ENCODE measurements at regions not wholly inside any gene's neighbourhood (a gene's known extent, or its start where the extent isn't known, plus 50 kb on each side); places are given as distances from the start of the nearest gene placed in this dataset.

- no peak for DNase-seq (ENCODE audit: extremely low read depth, insufficient read length)
- Histone ChIP-seq H3K4me3 (replicated peaks; ENCODE audit: low read depth, low read length) (no peak overlapping the region), H3K27me3 (replicated peaks; ENCODE audit: control insufficient read depth, insufficient read depth, low read length) (no peaks in the 10 kb centered on the region), H3K36me3 (ENCODE audit: control insufficient read depth, insufficient read depth, low read length) (no peaks in the 10 kb centered on the region)
- TF ChIP-seq CTCF (IDR thresholded peaks at IDR 0.05; ENCODE audit: insufficient read depth, low read length, poor library complexity, severe bottlenecking) = no peak
Observed at GRCh38 chr15:38029736-38030135, 95.3 kb downstream of the TMCO5A start.

DNA sequence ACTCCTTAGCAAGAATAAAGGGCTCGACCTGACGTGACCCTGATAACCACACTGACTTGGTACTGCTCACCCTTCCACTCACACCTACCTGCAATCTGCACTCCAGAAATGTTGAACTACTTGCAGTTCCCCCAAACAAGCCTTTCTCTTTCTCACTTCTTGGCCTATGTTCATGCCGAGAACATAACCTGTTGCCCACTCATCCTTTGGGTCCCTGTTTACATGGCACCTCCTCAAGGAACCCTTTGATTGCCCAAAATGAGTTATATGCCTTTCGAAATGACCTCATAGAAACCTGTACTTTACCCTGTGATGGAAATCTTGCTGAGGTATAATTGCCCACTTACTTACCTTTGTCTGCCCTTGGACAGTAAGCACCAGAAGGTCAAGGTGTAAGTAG lies 96.2 kb downstream of the TMCO5A start:
- no peaks in the 10 kb centered on the region for H3K27me3 ChIP-seq (replicated peaks; ENCODE audit: control insufficient read depth, insufficient read depth, low read length)
- DNase-seq (ENCODE audit: extremely low read depth, insufficient read length) = no peak
- no peak for TF ChIP-seq CTCF (IDR thresholded peaks at IDR 0.05; ENCODE audit: insufficient read depth, low read length, poor library complexity, severe bottlenecking)

GRCh38 chr15:38035701-38036100 lies 101.3 kb downstream of the TMCO5A start:
- Histone ChIP-seq H3K4me3 (replicated peaks; ENCODE audit: low read depth, low read length) (no peak overlapping the region), H3K36me3 (ENCODE audit: control insufficient read depth, insufficient read depth, low read length) (no peaks in the 10 kb centered on the region), H3K27me3 (replicated peaks; ENCODE audit: control insufficient read depth, insufficient read depth, low read length) (no peaks in the 10 kb centered on the region)
- TF ChIP-seq CTCF (IDR thresholded peaks at IDR 0.05; ENCODE audit: insufficient read depth, low read length, poor library complexity, severe bottlenecking) = no peak
- no peak for DNase-seq (ENCODE audit: extremely low read depth, insufficient read length)

More for the DNA sequence above, 96.2 kb downstream of the TMCO5A start:
- Histone ChIP-seq H3K4me3 (replicated peaks; ENCODE audit: low read depth, low read length) (no peak overlapping the region), H3K36me3 (ENCODE audit: control insufficient read depth, insufficient read depth, low read length) (no peaks in the 10 kb centered on the region)

DNA sequence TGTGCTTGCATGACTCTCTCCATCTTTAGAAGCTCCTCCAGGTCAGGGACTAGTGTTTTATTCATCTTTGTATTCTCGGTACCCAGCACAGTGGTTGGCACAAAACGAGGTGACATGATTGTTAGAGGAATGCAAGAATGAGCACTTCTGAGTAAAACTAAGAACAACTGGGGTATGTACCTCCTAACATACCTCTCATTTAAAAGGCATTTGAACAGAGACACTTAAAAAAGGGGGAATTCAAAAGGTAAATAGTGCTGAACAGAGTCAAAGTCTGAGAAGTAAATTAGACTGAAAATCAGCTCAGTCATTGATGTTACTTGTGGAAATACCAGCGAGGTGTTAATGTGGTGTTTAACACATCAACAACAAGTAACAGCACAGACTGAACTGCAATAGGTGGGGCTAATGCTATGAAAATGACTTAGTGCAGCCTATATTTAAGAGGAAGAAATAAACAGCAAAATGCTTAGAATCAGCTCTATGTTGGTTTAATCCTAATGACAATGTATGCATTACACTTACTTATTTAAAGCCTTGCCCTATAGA lies 102.4 kb downstream of the TMCO5A start:
- Histone ChIP-seq H3K36me3 (ENCODE audit: control insufficient read depth, insufficient read depth, low read length) (no peaks in the 10 kb centered on the region), H3K27me3 (replicated peaks; ENCODE audit: control insufficient read depth, insufficient read depth, low read length) (no peaks in the 10 kb centered on the region), H3K4me3 (replicated peaks; ENCODE audit: low read depth, low read length) (no peak overlapping the region)
- DNase-seq (ENCODE audit: extremely low read depth, insufficient read length) = no peak
- TF ChIP-seq CTCF (IDR thresholded peaks at IDR 0.05; ENCODE audit: insufficient read depth, low read length, poor library complexity, severe bottlenecking) = no peak

DNA sequence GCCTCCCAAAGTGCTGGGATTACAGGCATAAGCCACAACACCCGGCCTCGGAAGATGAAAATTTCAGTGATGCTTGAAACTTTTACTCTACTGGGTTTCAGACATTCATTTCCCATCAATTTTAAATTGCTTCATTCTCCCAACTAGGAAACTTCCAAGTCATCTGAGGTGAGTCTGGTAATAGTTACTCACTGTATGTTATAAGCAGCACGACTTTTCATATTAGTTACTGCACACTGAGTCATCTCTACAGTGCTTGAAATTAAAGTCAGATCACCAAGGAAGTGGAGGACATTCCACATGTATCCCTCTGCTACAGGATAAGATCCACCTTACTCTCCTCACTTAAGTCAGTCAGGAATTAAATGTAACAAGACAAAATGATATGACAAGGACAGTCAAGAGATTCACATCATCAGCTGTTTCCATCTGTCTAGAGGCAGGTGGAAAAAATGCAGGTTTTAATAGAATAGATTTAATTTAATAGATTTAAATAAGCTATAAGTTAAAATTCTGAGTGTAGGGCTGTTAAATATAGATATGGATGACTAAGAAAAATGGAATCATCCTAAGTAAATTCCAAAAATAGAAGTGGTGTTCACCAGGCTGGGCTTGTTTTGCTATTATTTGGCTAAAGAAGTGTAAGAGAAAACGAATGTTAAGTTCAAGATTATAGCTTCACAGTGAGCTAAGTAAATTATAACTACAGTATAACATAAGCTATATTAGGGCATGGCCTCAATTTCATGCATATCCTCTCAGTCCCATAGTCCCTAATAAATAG lies 104.4 kb downstream of the TMCO5A start:
- no peaks in the 10 kb centered on the region for H3K36me3 ChIP-seq (ENCODE audit: control insufficient read depth, insufficient read depth, low read length)
- TF ChIP-seq CTCF (IDR thresholded peaks at IDR 0.05; ENCODE audit: insufficient read depth, low read length, poor library complexity, severe bottlenecking) = no peak
- no peak overlapping the region for H3K4me3 ChIP-seq (replicated peaks; ENCODE audit: low read depth, low read length)
- DNase-seq (ENCODE audit: extremely low read depth, insufficient read length) = no peak
- no peaks in the 10 kb centered on the region for H3K27me3 ChIP-seq (replicated peaks; ENCODE audit: control insufficient read depth, insufficient read depth, low read length)

All from GM06990 (cell line).